Tongue (tissue), 1 donor: ENCODE measurements at regions not wholly inside any gene's neighbourhood (a gene's known extent, or its start where the extent isn't known, plus 50 kb on each side); places are given as distances from the start of the nearest gene placed in this dataset.
A peak's percentile ranks its signal among the peaks of the same experiment; 100 is the strongest.

Source experiments
- DNase-seq: peaks from one replicate; pipeline ENCODE4 v3.0.0-alpha.2; 2015

GRCh38 chr2:156697906-156698305, 261.7 kb downstream of the GPD2 start:
- DNase-seq, result no peak

- no peak for DNase-seq
Observed at GRCh38 chr2:156700681-156701080, 264.5 kb downstream of the GPD2 start.

GRCh38 chr2:156702541-156702940, 266.4 kb downstream of the GPD2 start:
- no peak for DNase-seq

GRCh38 chr2:156703642-156704041, 267.5 kb downstream of the GPD2 start:
- DNase-seq, result no peak

- peak; percentile 9 for DNase-seq
Observed at GRCh38 chr2:156704132-156704531, 268.0 kb downstream of the GPD2 start.

GRCh38 chr2:156704617-156705016, 268.4 kb downstream of the GPD2 start:
- DNase-seq, result no peak

GRCh38 chr2:156706576-156706975, 270.4 kb downstream of the GPD2 start:
- no peak for DNase-seq

GRCh38 chr2:156708051-156708450, 271.9 kb downstream of the GPD2 start:
- DNase-seq, result no peak

- DNase-seq, result no peak
Observed at GRCh38 chr2:156709091-156709490, 272.9 kb downstream of the GPD2 start.

- no peak for DNase-seq
Observed at GRCh38 chr2:156719036-156719435, 282.9 kb downstream of the GPD2 start.

- no peak for DNase-seq
Observed at GRCh38 chr2:156727867-156728266, 291.7 kb downstream of the GPD2 start.

GRCh38 chr2:156728328-156728727, 292.1 kb downstream of the GPD2 start:
- DNase-seq, result no peak

GRCh38 chr2:156731506-156731905, 295.3 kb downstream of the GPD2 start:
- DNase-seq, result no peak

GRCh38 chr2:156736950-156737349, 300.8 kb downstream of the GPD2 start:
- no peak for DNase-seq

GRCh38 chr2:156739301-156739700, 303.1 kb downstream of the GPD2 start:
- no peak for DNase-seq

- DNase-seq, result no peak
Observed at GRCh38 chr2:156745619-156746018, 309.4 kb downstream of the GPD2 start.

- DNase-seq, result no peak
Observed at GRCh38 chr2:156748221-156748620, 312.0 kb downstream of the GPD2 start.

- DNase-seq, result no peak
Observed at GRCh38 chr2:156752042-156752441, 315.9 kb downstream of the GPD2 start.

GRCh38 chr2:156753766-156754165, 317.6 kb downstream of the GPD2 start:
- DNase-seq, result no peak

GRCh38 chr2:156756516-156756915, 320.3 kb downstream of the GPD2 start:
- DNase-seq, result no peak

GRCh38 chr2:156763174-156763573, 327.0 kb downstream of the GPD2 start:
- DNase-seq, result no peak

GRCh38 chr2:156765043-156765442, 328.9 kb downstream of the GPD2 start:
- no peak for DNase-seq

GRCh38 chr2:156765450-156765849, 329.3 kb downstream of the GPD2 start:
- no peak for DNase-seq

GRCh38 chr2:156769802-156770201, 333.6 kb downstream of the GPD2 start:
- no peak for DNase-seq

GRCh38 chr2:156778916-156779315, 342.7 kb downstream of the GPD2 start:
- DNase-seq, result no peak
